Stimulated activated CD8-positive, alpha-beta memory T cell treated with anti-CD3 and anti-CD28 coated beads, Interleukin-12 subunit alpha, Interleukin-12 subunit beta, amount 100 ng/mL, for 24 hours (primary cell): ENCODE measurements at regions not wholly inside any gene's neighbourhood (a gene's known extent, or its start where the extent isn't known, plus 50 kb on each side); places are given as distances from the start of the nearest gene placed in this dataset.

Source experiments
- DNase-seq: peaks from one replicate; pipeline ENCODE4 v3.0.0-alpha.2; 2020; ENCODE audit errors: extremely low read depth

DNA sequence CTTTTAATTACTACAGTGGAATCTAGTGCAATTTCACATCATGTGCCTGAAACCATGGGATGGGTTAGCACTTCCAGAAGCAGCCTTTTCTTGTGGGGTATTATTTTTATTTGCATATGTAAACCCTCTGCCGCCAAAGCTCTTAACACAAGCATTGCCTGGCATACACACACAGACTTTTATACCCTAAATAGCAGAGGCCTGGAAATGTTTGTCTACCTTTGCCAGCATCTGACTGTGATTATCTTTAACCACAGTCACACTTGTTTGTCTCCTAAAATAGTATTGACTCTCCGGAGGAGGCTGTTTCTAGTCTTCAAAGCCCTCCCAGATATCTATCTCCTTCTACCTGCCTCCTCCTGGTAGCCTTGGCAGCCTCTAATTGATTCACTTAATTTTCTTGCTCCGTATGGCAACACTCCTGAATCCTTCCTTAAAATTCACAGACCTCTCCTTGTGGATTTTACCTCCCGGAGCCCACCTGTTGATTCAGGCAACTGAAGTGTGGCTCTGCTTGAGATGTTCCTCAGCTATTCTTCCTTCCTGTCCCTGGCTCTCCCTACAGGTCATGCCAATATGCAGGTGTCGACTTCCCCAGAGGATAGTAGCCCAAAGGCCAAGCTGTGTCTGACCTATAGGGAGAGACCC, 127.1 kb upstream of the UMPS start:
- DNase-seq, result no peak

DNA sequence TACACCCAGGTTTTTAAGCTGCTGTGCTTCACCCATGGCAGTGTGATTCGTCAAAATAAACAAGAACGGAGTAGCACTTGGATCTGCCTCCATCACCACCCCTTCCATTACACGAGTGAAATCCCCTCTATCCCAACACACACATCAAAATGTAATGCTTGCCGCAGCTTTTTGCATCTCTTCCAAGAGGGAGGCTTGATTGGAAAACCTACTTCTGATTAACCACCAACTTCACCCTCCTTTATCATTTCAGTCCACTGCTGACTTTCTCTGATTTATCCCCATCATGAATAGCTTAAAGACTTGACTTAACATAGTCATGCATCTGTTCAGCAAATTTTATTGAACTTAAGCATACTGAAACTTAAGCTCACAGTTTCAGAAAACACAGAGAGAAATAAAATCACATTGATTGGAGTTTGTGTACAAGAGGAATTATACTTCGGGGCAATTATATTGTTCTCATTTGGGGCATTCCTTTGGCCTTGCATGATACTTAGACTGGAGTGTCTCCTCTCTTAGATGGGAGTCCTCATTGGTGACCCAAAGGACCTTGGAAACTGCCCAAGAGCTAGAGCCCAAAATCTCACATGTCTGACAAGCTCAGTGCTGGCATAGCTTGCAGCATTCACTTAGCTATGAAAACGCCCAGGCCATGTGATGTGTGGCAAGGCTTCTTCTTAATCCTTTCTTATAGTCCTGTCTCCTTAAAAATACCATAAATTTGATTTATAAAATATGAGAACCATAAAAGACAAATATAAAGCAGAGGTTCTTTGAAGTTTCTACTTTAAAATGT, 124.3 kb upstream of the UMPS start:
- DNase-seq, result no peak

GRCh38 chr3:124607163-124607562, 123.1 kb upstream of the UMPS start:
- DNase-seq, result no peak

- DNase-seq, result no peak
These were observed 120.8 kb upstream of the UMPS start for GRCh38 chr3:124609402-124609801.

DNA sequence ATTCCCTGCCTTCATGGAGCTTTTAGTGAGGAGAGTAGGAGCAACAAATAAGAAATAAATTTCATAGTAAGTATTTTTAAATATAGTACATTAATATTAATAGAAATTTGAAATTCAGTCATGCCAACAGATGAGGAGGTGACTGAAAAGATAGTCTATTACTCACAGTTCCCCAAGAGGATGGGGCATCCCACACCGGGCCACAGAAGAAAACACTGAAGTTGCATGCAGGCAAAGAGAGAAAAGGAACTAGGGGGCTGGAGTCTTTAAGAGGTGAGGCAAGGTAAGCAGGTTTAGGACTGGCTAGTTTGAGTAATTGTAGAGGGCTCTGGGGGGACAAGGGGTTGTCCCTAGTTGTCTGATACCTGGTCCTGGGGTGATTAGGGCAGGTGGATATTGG, 120.1 kb upstream of the UMPS start:
- DNase-seq, result no peak

DNA sequence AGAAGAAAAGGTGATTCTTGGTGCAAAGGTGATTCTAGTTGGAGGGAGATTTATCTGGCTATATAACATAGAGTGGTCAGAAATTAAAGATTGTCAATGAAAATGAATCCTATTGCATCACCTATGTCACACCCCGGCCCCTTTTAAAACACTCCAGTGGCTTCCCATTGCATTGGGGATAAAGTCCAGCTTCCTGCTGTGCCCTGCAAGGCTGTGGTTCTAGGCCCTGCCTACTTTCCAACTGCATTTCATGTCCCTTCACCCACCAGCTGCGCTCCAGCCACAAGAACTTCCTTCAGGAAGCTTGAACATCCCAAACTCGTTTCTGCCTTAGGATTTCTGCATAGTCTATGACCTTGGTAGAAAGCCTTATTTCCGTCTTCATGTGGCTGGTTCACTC, 118.7 kb upstream of the UMPS start:
- no peak for DNase-seq

DNA sequence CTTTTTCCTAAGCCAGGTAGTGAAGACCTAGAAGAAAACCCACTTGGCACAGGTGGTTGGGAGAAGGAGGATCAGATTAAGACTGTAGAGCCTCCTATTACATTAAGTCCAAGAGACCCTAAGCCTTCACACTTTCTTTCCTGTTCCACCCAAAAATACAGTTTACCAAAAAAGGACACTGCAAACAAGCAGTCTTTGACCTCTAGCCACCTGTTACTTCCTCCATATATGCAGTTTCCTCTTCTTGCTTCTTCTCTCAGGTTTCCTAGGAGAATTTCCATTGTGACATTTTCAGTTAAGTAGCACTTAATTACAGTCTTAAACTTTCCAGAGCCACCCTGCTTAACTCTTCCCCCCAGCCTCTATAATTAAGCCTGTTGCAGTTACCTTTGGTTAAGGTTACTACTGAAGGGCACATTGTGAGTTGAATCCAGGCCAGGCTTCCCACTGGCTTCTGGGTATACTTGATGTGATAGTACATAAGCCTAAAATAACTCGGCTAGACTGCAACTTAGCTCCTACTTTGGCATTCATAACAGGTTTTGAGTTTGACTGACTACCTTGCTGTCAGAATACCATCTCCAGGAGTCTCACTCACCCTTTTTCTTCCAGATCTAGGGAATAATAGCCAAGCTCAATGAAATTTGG, 114.2 kb upstream of the UMPS start:
- DNase-seq, result no peak

GRCh38 chr3:124617177-124617576, 113.1 kb upstream of the UMPS start:
- no peak for DNase-seq

- DNase-seq, result no peak
These were observed 110.2 kb upstream of the UMPS start for GRCh38 chr3:124619887-124620599.

- DNase-seq, result no peak
These were observed 109.6 kb upstream of the UMPS start for GRCh38 chr3:124620600-124621063.

DNA sequence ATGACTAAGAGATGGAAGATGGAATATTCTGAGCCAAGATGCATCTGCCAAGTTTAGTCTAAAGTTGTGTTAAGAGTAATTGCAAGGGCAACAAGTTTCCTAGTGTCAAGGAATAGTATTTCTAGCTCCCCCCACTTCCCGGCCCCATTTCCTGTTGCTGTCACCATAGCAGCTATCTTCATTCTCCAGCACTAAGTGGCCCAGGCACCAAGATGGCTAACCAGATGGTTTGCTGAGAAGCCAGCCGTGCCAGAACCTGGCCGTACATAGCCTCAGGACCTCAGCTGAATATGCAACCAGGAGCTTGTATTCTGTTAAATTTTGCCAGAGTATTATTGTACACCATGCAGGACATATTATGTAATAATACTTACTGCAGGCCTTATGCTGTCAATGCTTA, 108.8 kb upstream of the UMPS start:
- DNase-seq, result no peak

- no peak for DNase-seq
These were observed 105.2 kb upstream of the UMPS start for GRCh38 chr3:124625074-124625473.

DNA sequence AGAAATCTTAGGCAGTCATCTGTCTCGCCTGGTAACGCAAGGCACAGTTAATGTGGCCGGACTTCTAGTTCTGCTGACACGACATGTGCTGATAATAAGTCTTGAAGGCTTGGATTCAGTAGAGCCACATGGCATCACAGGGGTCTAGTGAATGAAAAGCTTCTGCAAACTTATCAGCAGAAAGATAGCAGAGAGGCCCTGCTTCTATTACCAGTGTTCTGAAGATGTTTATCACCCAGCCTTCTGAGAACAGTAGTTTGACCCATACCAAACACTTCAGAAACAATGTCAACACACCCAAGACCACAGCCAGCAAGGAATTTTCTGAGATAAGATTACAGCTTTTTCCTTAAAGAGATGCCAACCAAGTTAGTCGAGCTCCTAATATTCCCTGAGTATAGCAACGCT, 102.7 kb upstream of the UMPS start:
- DNase-seq, result no peak

DNA sequence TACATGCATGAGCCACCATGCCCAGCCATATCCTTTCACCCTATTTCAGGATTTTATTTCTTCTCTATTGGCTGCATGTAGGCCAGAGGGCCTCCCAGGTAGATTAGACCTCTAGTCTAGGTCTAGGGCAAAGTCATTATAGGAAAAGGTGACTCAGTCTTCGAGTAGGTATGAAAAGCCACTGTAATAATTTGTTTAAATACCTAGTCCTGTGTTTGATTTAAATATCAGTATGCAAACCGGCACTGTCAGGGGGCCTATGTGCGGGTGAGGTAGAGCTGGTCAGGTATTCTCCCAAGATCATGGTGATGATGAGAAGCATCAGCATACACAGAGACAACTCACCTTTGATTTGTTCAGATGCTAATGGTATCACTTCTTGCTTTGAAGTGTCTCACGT, 101.4 kb upstream of the UMPS start:
- DNase-seq, result no peak

DNA sequence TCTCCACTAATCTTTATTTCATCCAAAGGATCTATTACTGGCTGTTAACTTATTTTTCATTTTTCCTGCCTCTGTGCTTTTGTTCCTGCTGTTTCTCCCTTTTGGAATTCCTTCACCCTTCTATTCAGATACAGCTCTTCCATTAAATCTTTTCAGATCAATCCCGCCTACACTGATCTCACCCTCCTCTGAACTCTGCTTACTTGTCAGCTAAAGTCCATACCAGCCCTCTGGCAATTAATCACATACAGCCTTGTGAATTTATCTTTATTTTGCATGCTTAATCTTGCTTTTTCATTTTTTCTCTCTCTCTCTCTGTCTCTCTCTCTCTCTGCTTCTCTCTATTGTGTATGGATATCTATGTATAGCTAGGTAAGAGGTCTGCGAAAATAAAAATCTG, 100.8 kb upstream of the UMPS start:
- no peak for DNase-seq

- no peak for DNase-seq
These were observed 99.3 kb upstream of the UMPS start for GRCh38 chr3:124630960-124631359.

DNA sequence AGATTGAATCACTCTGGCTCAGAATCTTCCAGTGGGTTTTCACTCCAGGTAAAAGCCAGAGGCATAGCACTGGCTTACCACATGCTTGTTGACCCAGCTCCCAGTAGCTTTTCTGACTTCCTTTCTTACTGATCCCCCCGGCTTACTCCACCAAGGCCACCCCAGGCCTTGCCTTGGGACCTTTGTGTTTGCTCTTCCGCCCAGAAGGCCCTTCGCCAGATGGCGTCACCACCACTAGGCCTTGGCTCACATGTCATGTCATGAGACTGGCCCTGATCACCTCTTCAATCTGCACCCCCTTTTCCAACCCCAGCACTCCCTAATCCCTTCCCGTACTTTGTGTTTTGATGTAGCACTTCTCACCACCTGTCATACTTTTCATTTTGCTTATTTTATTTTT, 98.5 kb upstream of the UMPS start:
- no peak for DNase-seq

- no peak for DNase-seq
These were observed 97.6 kb upstream of the UMPS start for GRCh38 chr3:124632566-124633140.

- DNase-seq, result no peak
These were observed 96.7 kb upstream of the UMPS start for GRCh38 chr3:124633524-124633923.

- DNase-seq, result no peak
These were observed 95.8 kb upstream of the UMPS start for GRCh38 chr3:124634210-124635168.

GRCh38 chr3:124635169-124635539, 95.1 kb upstream of the UMPS start:
- DNase-seq, result no peak
